Activated naive CD4-positive, alpha-beta T cell treated with anti-CD3 and anti-CD28 coated beads, Interleukin-2, amount 50 U/mL, for 24 hours (primary cell): ENCODE measurements at regions not wholly inside any gene's neighbourhood (a gene's known extent, or its start where the extent isn't known, plus 50 kb on each side); places are given as distances from the start of the nearest gene placed in this dataset.

Source experiments
- H3K27ac Mint-ChIP-seq: one replicate; pipeline ENCODE4 v1.8.0; 2021; ENCODE audit warnings: mild to moderate bottlenecking, mixed read lengths
- H3K27me3 Mint-ChIP-seq: one replicate; pipeline ENCODE4 v1.8.0; 2021; ENCODE audit warnings: mixed read lengths
- H3K36me3 Mint-ChIP-seq: one replicate; pipeline ENCODE4 v1.8.0; 2021; ENCODE audit warnings: mixed read lengths
- H3K4me1 Mint-ChIP-seq: one replicate; pipeline ENCODE4 v1.8.0; 2021; ENCODE audit warnings: mixed read lengths
- H3K4me3 Mint-ChIP-seq: one replicate; pipeline ENCODE4 v1.8.0; 2021; ENCODE audit warnings: mild to moderate bottlenecking, mixed read lengths
- H3K9me3 Mint-ChIP-seq: one replicate; pipeline ENCODE4 v1.8.0; 2021; ENCODE audit warnings: mixed read lengths

- Mint-ChIP-seq H3K4me1 (peaks cover 7% of the 10 kb centered on the region), H3K9me3 (no peaks in the 10 kb centered on the region), H3K27me3 (peaks cover 16% of the 10 kb centered on the region), H3K4me3 (no peak overlapping the region), H3K27ac (no peak overlapping the region), H3K36me3 (no peaks in the 10 kb centered on the region)
These were observed 50.7 kb upstream of the GPR157 start for GRCh38 chr1:9179463-9180110.

GRCh38 chr1:9180111-9180819, 51.4 kb upstream of the GPR157 start:
- Mint-ChIP-seq H3K9me3 (no peaks in the 10 kb centered on the region), H3K4me3 (no peak overlapping the region), H3K4me1 (peaks cover 7% of the 10 kb centered on the region), H3K27ac (no peak overlapping the region), H3K36me3 (no peaks in the 10 kb centered on the region), H3K27me3 (peaks cover 16% of the 10 kb centered on the region)

- H3K36me3 Mint-ChIP-seq: no peaks in the 10 kb centered on the region
- no peak overlapping the region for H3K27ac Mint-ChIP-seq
- H3K4me1 Mint-ChIP-seq: peaks cover 7% of the 10 kb centered on the region
- peaks cover 14% of the 10 kb centered on the region for H3K27me3 Mint-ChIP-seq
- H3K9me3 Mint-ChIP-seq: no peaks in the 10 kb centered on the region
- peak overlapping the region; percentile 85 for H3K4me3 Mint-ChIP-seq
These were observed 52.4 kb upstream of the GPR157 start for GRCh38 chr1:9181176-9181906.

DNA sequence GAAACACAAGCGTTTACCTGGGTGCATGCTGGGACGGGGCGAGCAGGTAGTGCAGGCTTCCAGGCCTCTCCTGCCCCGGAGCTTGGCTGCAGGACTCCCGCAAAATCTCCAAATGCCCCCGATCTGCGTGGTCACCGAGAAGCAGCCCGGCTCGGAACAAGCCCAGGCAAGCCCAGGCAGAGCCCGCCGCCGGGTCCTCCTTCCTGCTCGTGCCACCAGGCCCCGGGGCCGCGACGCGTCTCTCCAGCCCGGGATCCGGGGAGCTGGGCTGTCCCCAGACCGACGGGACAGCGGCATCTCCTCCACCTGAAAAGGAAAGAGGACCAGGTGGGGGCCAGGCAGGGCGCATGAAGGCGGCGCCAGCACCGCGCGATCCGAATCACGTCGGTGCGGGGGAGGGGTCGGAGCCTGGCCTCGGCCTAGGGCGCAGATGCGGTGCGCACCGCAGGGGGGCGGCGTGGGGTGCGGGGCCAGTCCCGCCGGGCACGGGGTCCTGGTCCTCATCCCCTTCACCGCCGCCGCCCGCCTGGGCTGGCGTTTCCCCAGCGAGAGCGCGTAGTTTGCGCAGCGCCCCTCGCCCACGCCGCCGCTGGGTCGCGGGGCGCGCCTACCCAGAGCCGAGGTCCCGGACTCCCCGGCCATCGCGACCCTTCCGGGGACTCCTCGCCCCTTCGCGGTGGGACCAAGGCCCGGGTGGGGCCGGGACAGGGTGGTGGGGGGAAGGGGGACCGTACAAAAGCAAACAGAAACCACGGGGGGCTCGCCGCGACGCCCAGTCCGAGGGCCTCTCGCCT, 52.4 kb upstream of the H6PD start:
- peaks cover 10% of the 10 kb centered on the region for H3K27me3 Mint-ChIP-seq
- peaks cover 7% of the 10 kb centered on the region for H3K4me1 Mint-ChIP-seq
- H3K9me3 Mint-ChIP-seq: no peaks in the 10 kb centered on the region
- peak overlapping the region; percentile 85 for H3K4me3 Mint-ChIP-seq
- H3K27ac Mint-ChIP-seq: no peak overlapping the region
- H3K36me3 Mint-ChIP-seq: no peaks in the 10 kb centered on the region

DNA sequence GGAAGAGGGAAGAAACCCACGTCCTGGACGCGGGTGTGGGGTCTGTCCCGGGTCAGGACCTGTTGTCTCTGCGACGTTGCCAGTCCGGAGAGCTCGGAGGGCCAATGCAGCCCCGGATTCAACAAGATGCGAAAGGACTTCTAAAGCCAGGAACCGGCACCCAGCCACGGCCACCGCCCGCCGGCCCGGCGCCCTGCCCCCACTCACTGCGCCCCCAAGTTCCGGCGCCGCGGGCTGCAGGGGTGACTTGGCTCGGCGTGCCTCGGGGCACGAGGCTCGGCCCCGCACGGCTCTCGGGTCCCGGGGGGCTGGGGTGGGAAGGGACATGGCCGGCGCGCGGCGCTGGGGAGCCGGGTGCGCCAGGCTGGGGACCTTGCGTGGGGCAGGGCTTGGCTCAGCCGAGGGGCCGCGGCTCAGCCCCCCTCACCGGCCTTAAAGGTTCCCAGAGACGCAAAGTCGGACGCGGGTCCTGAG, 51.8 kb upstream of the H6PD start:
- peak overlapping the region; percentile 55 for H3K4me3 Mint-ChIP-seq
- H3K4me1 Mint-ChIP-seq: peaks cover 7% of the 10 kb centered on the region
- H3K27me3 Mint-ChIP-seq: peaks cover 10% of the 10 kb centered on the region
- no peaks in the 10 kb centered on the region for H3K9me3 Mint-ChIP-seq
- no peaks in the 10 kb centered on the region for H3K36me3 Mint-ChIP-seq
- no peak overlapping the region for H3K27ac Mint-ChIP-seq

DNA sequence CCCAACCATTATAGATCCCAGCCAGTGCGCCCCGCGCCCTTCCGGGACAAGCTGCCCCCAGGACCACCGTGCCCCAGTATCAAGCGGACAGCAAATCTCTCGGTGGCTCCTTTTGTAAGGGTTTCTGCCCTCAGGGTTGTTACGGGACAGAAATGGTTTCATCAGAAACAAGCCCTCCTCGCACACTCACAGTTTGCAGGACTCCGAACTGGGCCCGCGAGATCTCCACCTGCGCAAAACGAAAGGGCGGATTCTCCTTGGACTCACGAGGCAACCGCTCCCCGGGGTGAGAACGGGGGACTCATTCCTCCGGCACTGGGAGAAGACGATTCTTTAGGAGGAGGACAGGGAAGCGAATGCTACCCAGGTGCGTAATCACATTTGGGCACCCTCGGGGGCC, 51.1 kb upstream of the H6PD start:
- Mint-ChIP-seq H3K4me3 (peak overlapping the region; percentile 36), H3K27ac (no peak overlapping the region), H3K4me1 (peaks cover 7% of the 10 kb centered on the region), H3K36me3 (no peaks in the 10 kb centered on the region), H3K27me3 (peaks cover 10% of the 10 kb centered on the region), H3K9me3 (no peaks in the 10 kb centered on the region)

DNA sequence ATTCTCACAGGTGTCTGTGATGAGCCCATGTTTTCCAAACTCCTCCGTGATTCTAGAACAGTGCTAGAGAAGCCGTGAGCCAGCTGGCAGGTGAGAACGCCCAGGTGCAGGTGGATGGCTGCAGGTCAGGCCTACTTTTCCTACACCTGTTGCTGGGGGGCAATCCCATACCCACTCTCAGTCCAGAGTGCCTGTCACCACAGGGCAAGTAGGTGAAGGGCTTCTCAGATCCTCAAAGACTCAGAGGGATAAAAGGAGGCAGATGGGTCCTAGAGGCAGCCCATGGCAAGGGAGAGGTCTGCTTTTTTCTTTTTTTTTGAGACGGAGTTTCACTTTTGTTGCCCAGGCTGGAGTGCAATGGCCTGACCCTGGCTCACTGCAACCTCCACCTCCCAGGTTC, 50.7 kb upstream of the H6PD start:
- H3K27me3 Mint-ChIP-seq: peaks cover 10% of the 10 kb centered on the region
- no peak overlapping the region for H3K4me3 Mint-ChIP-seq
- H3K36me3 Mint-ChIP-seq: no peaks in the 10 kb centered on the region
- no peak overlapping the region for H3K27ac Mint-ChIP-seq
- H3K9me3 Mint-ChIP-seq: no peaks in the 10 kb centered on the region
- peaks cover 7% of the 10 kb centered on the region for H3K4me1 Mint-ChIP-seq

- Mint-ChIP-seq H3K27me3 (peaks cover 10% of the 10 kb centered on the region), H3K36me3 (no peaks in the 10 kb centered on the region), H3K4me3 (peak overlapping the region; percentile 4), H3K9me3 (no peaks in the 10 kb centered on the region), H3K4me1 (peaks cover 7% of the 10 kb centered on the region), H3K27ac (no peak overlapping the region)
These were observed 49.8 kb upstream of the H6PD start for GRCh38 chr1:9184749-9185148.
